Body of pancreas (tissue), 4 donors: ENCODE measurements at regions not wholly inside any gene's neighbourhood (a gene's known extent, or its start where the extent isn't known, plus 50 kb on each side); places are given as distances from the start of the nearest gene placed in this dataset.

ENCODE experiments used
- CTCF ChIP-seq, 7 experiments: fragments of 450-650 bp in 4 of 7; fragments of 200-600 bp in 3 of 7; sonication (generic) in 3 of 7; IDR thresholded peaks; one replicate each; pipeline ENCODE4 v1.5.1; 2016 to 2019; ENCODE audit warnings: antibody characterized with exemption in 7 of 7
- POLR2A ChIP-seq, 3 donors: fragments of 450-650 bp; IDR thresholded peaks; one replicate each; pipeline ENCODE4 v1.6.1; 2016; ENCODE audit warnings: antibody characterized with exemption in 3 of 3, mild to moderate bottlenecking in 2 of 3

GRCh38 chr21:15400905-15401304 is 328.9 kb upstream of the USP25 start:
- TF ChIP-seq CTCF (IDR thresholded peaks at IDR 0.05) (no peak), POLR2A (IDR thresholded peaks at IDR 0.05) (no peak)
